K562 (cell line): ENCODE measurements at regions not wholly inside any gene's neighbourhood (a gene's known extent, or its start where the extent isn't known, plus 50 kb on each side); places are given as distances from the start of the nearest gene placed in this dataset.

Source experiments
- ATAC-seq: fragments of 200-7000 bp; cut with Tn5 transposase; 3 replicates; pipeline ENCODE4 v1.9.1; 2020; ENCODE audit warnings: moderate library complexity
- BruUV-seq: library from RNA; stranded (reverse); fragments of 400-500 nt; replicated peaks from 2 replicates; lab custom pipeline; 2021; lab: Mats Ljungman, UMichigan
- CTCF ChIA-PET: fragments of 300-600 bp; formaldehyde crosslinking; extraction: SDS; loops from one replicate; lab custom pipeline; 2021; ENCODE audit warnings: low intra/inter-chr PET ratio; lab: Yijun Ruan, JAX
- POLR2A ChIA-PET: fragments of 300-600, 350-650 bp; sonication (Branson Sonifier 250); formaldehyde crosslinking; extraction: SDS; loops from one replicate; lab custom pipeline; 2021; ENCODE audit warnings: antibody characterized with exemption, inconsistent platforms; lab: Yijun Ruan, JAX
- DNase-seq, 4 experiments: peaks; one replicate each; pipeline versions ENCODE4 v3.0.0 to v3.0.0-alpha.2; 2011 to 2018; ENCODE audit warnings: low spot score in 3 of 4, mixed read lengths in 3 of 4; ENCODE audit errors: extremely low read depth in 1 of 4
- FAIRE-seq: peaks from 2 replicates; lab custom pipeline; 2011; peaks lifted over from hg19 to GRCh38; lab: Jason Lieb, UNC
- H2AFZ ChIP-seq: 2 replicates; pipeline ENCODE4 v1.6.0; 2011; ENCODE audit warnings: low read depth, low read length, control low read depth, inconsistent platforms
- H3K27ac ChIP-seq: fragments of 200-600 bp; 3 replicates; pipeline ENCODE4 v1.8.0; 2011; ENCODE audit warnings: low read depth, mild to moderate bottlenecking, control low read depth, inconsistent platforms, low read length, moderate library complexity, mixed read lengths; ENCODE audit errors: extremely low read depth
- H3K27me3 ChIP-seq, 2 experiments: fragments of 300-600 bp in 1 of 2; 2 replicates in 1 of 2; 3 replicates in 1 of 2; pipeline versions ENCODE4 v1.6.0 to v1.8.0; 2011; ENCODE audit warnings: inconsistent platforms in 2 of 2, low read length in 2 of 2, mild to moderate bottlenecking in 1 of 2, mixed read lengths in 1 of 2, moderate library complexity in 1 of 2; ENCODE audit not compliant: control insufficient read depth in 2 of 2, insufficient read depth in 2 of 2
- H3K36me3 ChIP-seq: fragments of 300-600 bp; 3 replicates; pipeline ENCODE4 v1.8.0; 2011; ENCODE audit warnings: mild to moderate bottlenecking, low read length, inconsistent platforms; ENCODE audit not compliant: control insufficient read depth, insufficient read depth
- H3K4me1 ChIP-seq, 2 experiments: fragments of 200-600 bp in 1 of 2; replicated peaks in 1 of 2; 2 replicates in 1 of 2; 3 replicates in 1 of 2; pipeline versions ENCODE4 v1.5.1 to v1.8.0; 2011; ENCODE audit warnings: inconsistent platforms in 2 of 2, low read length in 2 of 2, mild to moderate bottlenecking in 1 of 2, mixed read lengths in 1 of 2, moderate library complexity in 1 of 2; ENCODE audit not compliant: control insufficient read depth in 2 of 2, insufficient read depth in 2 of 2
- H3K4me2 ChIP-seq: 2 replicates; pipeline ENCODE4 v1.6.1; 2011; ENCODE audit warnings: low read length, control low read depth, inconsistent platforms, mixed read lengths; ENCODE audit not compliant: insufficient read depth
- H3K4me3 ChIP-seq: fragments of 200-600 bp; sonication (generic), shearing (Covaris generic); 2 replicates; pipeline ENCODE4 v1.5.1; 2016; ENCODE audit warnings: control low read depth, inconsistent platforms
- H3K79me2 ChIP-seq: fragments of 200-600 bp; 3 replicates; pipeline ENCODE4 v1.8.0; 2011; ENCODE audit warnings: low read length, inconsistent platforms; ENCODE audit not compliant: control insufficient read depth, insufficient read depth
- H3K9ac ChIP-seq, 2 experiments: 2 replicates each; pipeline versions ENCODE4 v1.6.0 to v1.6.1; 2011; ENCODE audit warnings: low read depth in 2 of 2, low read length in 2 of 2, control low read depth in 1 of 2, inconsistent platforms in 1 of 2, mild to moderate bottlenecking in 1 of 2, mixed read lengths in 1 of 2; ENCODE audit not compliant: insufficient read depth in 1 of 2
- H3K9me1 ChIP-seq: one replicate; pipeline ENCODE4 v1.6.0; 2011; ENCODE audit warnings: inconsistent platforms, mild to moderate bottlenecking, low read length, moderate library complexity; ENCODE audit not compliant: control insufficient read depth, insufficient read depth
- H3K9me3 ChIP-seq: replicated peaks from 2 replicates; pipeline ENCODE4 v1.5.1; 2011; ENCODE audit warnings: low read depth, low read length, inconsistent platforms; ENCODE audit not compliant: control insufficient read depth, insufficient read depth
- H4K20me1 ChIP-seq: replicated peaks from 2 replicates; pipeline ENCODE4 v1.6.1; 2011; ENCODE audit warnings: low read length, inconsistent platforms, mixed read lengths; ENCODE audit not compliant: control insufficient read depth, insufficient read depth
- BRCA1 ChIP-seq, 2 experiments: fragments of 450-650 bp in 1 of 2; sonication (generic) in 1 of 2; formaldehyde crosslinking in 1 of 2; IDR thresholded peaks; 2 replicates each; pipeline versions ENCODE4 v1.5.0 to v1.6.1; 2017 to 2020; ENCODE audit warnings: mild to moderate bottlenecking in 1 of 2, missing genetic modification reagents in 1 of 2
- CTCF ChIP-seq, 3 experiments: IDR thresholded peaks in 2 of 3; conservative IDR thresholded peaks in 1 of 3; 2 replicates each; pipeline ENCODE4 v1.5.1; 2011 to 2012; ENCODE audit warnings: low read length in 3 of 3, mild to moderate bottlenecking in 3 of 3, control low read depth in 2 of 3, improper control_type of control experiment in 1 of 3, inconsistent platforms in 1 of 3, low read depth in 1 of 3, mixed read lengths in 1 of 3, moderate library complexity in 1 of 3; ENCODE audit not compliant: insufficient read depth in 2 of 3
- ELK3 ChIP-seq: fragments of 450-650 bp; formaldehyde crosslinking; IDR thresholded peaks from 2 replicates; pipeline ENCODE4 v1.4.0; 2020; ENCODE audit warnings: mild to moderate bottlenecking
- FIP1L1 ChIP-seq: fragments of 200-400 bp; formaldehyde crosslinking; IDR thresholded peaks from 2 replicates; pipeline ENCODE4 v1.6.1; 2018; ENCODE audit warnings: mild to moderate bottlenecking, low read depth, low read length; ENCODE audit not compliant: poor library complexity, severe bottlenecking
- HMG20A ChIP-seq: fragments of 450-650 bp; formaldehyde crosslinking; conservative IDR thresholded peaks from 2 replicates; pipeline ENCODE4 v1.4.0; 2020; ENCODE audit warnings: mild to moderate bottlenecking, mixed read lengths
- JUN ChIP-seq, 2 experiments: sonication (generic) in 1 of 2; formaldehyde crosslinking in 1 of 2; IDR thresholded peaks; 2 replicates each; pipeline versions ENCODE4 v1.6.1 to v1.8.0; 2012 to 2022; ENCODE audit warnings: borderline replicate concordance in 2 of 2, mild to moderate bottlenecking in 2 of 2, improper control_type of control experiment in 1 of 2, low read depth in 1 of 2, low read length in 1 of 2, missing genetic modification reagents in 1 of 2
- KHSRP ChIP-seq: fragments of 450-650 bp; IDR thresholded peaks from 2 replicates; pipeline ENCODE4 v1.6.1; 2017
- MBD1 ChIP-seq: fragments of 250-450 bp; sonication (Bioruptor Pico); IDR thresholded peaks from 2 replicates; pipeline ENCODE4 v1.8.0; 2022; ENCODE audit warnings: inconsistent platforms
- SETDB1 ChIP-seq: IDR thresholded peaks from one replicate; pipeline ENCODE4 v1.6.1; 2012; ENCODE audit warnings: low read length, control low read depth, inconsistent platforms
- SIX5 ChIP-seq, 2 experiments: IDR thresholded peaks; 2 replicates each; pipeline ENCODE4 v1.6.1; 2011; ENCODE audit warnings: low read length in 2 of 2, borderline replicate concordance in 1 of 2, low read depth in 1 of 2, mild to moderate bottlenecking in 1 of 2, moderate library complexity in 1 of 2; ENCODE audit not compliant: insufficient read depth in 1 of 2
- SMAD1 ChIP-seq: fragments of 150-350 bp; IDR thresholded peaks from 2 replicates; pipeline ENCODE4 v1.6.1; 2014; ENCODE audit warnings: low read length, low read depth; ENCODE audit not compliant: partially characterized antibody
- SRSF1 ChIP-seq: fragments of 200-400 bp; formaldehyde crosslinking; IDR thresholded peaks from 2 replicates; pipeline ENCODE4 v1.6.1; 2017; ENCODE audit warnings: mild to moderate bottlenecking, low read depth, low read length, moderate library complexity
- ZBTB12 ChIP-seq: fragments of 250-450 bp; sonication (Bioruptor Pico); IDR thresholded peaks from 2 replicates; pipeline ENCODE4 v1.4.0; 2020
- ZNF124 ChIP-seq: sonication (generic); formaldehyde crosslinking; IDR thresholded peaks from 2 replicates; pipeline ENCODE4 v1.8.1; 2022; ENCODE audit warnings: missing genetic modification reagents
- ZNF311 ChIP-seq: fragments of 250-450 bp; sonication (Bioruptor Pico); IDR thresholded peaks from 2 replicates; pipeline ENCODE4 v1.4.0; 2020; ENCODE audit warnings: mild to moderate bottlenecking, moderate library complexity
- ZSCAN29 ChIP-seq: fragments of 450-650 bp; IDR thresholded peaks from 2 replicates; pipeline ENCODE4 v1.6.1; 2017
- WGBS: fragments of 100-300 bp; shearing (Covaris generic); methylation state at CpG from one replicate; pipeline ENCODE4 v1.1.6; 2016; ENCODE audit warnings: low coverage, mixed read lengths; ENCODE audit not compliant: insufficient coverage; ENCODE audit errors: missing lambda C conversion rate; 5-methylcytosine and 5-hydroxymethylcytosine counted together
- in situ Hi-C: fragments of 300-500 bp; cut with MboI; formaldehyde crosslinking; loops from 4 replicates; pipeline ENCODE4 v1.15.0; 2018; ENCODE audit warnings: inconsistent platforms, mixed read lengths
- intact Hi-C: fragments of 100-400 bp; cut with micrococcal nuclease; formaldehyde crosslinking; loops from 2 replicates; pipeline ENCODE4 v1.14.2; 2022

GRCh38 chr9:89243296-89244061, 64.9 kb upstream of the SHC3 start:
- Histone ChIP-seq H3K27ac (no peak overlapping the region), H3K27me3 (no peaks in the 10 kb centered on the region), H3K9me1 (no peaks in the 10 kb centered on the region), H3K4me1 (no peaks in the 10 kb centered on the region), H3K9me3 (no peaks in the 10 kb centered on the region), H2AFZ (no peak overlapping the region), H3K79me2 (no peaks in the 10 kb centered on the region), H4K20me1 (no peaks in the 10 kb centered on the region), H3K4me3 (no peak overlapping the region), H3K36me3 (no peaks in the 10 kb centered on the region), H3K4me2 (no peak overlapping the region), H3K9ac (no peak overlapping the region)
- no TSS peak for BruUV-seq
- WGBS, result 1% methylated on average over 8 of the region's 8 CpGs
- in situ Hi-C loops, result no loop called here
- FAIRE-seq (no peak), ATAC-seq (no peak), DNase-seq (no peak)
- ChIA-PET POLR2A (no interaction called here), CTCF (no interaction called here)
- intact Hi-C loops, result no loop called here
- TF ChIP-seq KHSRP (no peak), HMG20A (CRISPR knock-in tag) (no peak), SETDB1 (no peak), SRSF1 (no peak), ZBTB12 (CRISPR knock-in tag) (no peak), MBD1 (CRISPR knock-in tag) (no peak), ZNF311 (CRISPR knock-in tag) (no peak), ZNF124 (CRISPR knock-in tag) (no peak), ELK3 (CRISPR knock-in tag) (no peak), CTCF (IDR thresholded peaks at IDR 0.05 in 2 of 3, conservative IDR thresholded peaks at IDR 0.05 in 1 of 3; ENCODE audit: insufficient read depth in 2 of 3, low read depth in 1 of 3, low read length in 3 of 3) (no peak), SIX5 (IDR thresholded peaks at IDR 0.05; ENCODE audit: borderline replicate concordance in 1 of 2, insufficient read depth in 1 of 2, low read depth in 1 of 2, low read length in 2 of 2) (no peak), ZSCAN29 (no peak), FIP1L1 (no peak), JUN (IDR thresholded peaks at IDR 0.05; ENCODE audit: borderline replicate concordance, low read depth, low read length) (no peak), JUN (CRISPR knock-in tag; IDR thresholded peaks at IDR 0.05; ENCODE audit: borderline replicate concordance) (no peak), SMAD1 (no peak), BRCA1 (IDR thresholded peaks at IDR 0.05) (no peak), BRCA1 (CRISPR knock-in tag; IDR thresholded peaks at IDR 0.05) (no peak)
